Hematopoietic multipotent progenitor cell (in vitro differentiated cells): ENCODE measurements at regions not wholly inside any gene's neighbourhood (a gene's known extent, or its start where the extent isn't known, plus 50 kb on each side); places are given as distances from the start of the nearest gene placed in this dataset. TPM values are rescaled to one million over a fixed set of nuclear protein-coding genes. Genes with fewer than 3 reads are reported as not detected.

ENCODE experiments used
- DNase-seq, 3 donors: peaks; one replicate each; pipeline ENCODE4 v3.0.0-alpha.2; 2011 to 2015; ENCODE audit warnings: low read depth in 2 of 3, low spot score in 2 of 3
- small RNA-seq: library from RNA; depleted of rRNA; stranded (forward); fragments of <200 nt; gene quantifications from one replicate; pipeline ENCODE3, GENCODE V24; 2012

GRCh38 chr10:31261511-31262311 lies 57.3 kb upstream of the ZEB1 start:
- no peak for DNase-seq

- no peak for DNase-seq
Observed at GRCh38 chr10:31262672-31263071, 56.3 kb upstream of the ZEB1 start.

DNA sequence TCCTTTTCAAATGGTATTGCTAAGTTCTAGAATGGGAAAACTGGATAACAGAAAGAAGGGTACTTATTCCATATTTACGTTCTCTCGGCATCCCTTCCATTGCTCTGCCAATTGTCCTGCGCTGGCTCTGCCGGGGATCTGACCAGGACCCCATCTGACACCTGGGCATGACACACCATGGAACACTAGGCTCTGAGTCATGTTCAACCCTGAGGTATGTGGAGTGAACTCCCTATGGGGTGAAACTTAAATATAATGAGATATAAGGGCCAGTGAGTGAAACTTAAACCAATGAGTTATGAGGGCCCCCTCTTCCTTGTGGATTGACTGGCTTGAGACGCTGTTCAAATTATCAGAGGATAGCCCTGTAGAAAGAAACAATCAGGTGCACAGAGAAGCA lies 55.1 kb upstream of the ZEB1 start:
- DNase-seq = no peak

DNA sequence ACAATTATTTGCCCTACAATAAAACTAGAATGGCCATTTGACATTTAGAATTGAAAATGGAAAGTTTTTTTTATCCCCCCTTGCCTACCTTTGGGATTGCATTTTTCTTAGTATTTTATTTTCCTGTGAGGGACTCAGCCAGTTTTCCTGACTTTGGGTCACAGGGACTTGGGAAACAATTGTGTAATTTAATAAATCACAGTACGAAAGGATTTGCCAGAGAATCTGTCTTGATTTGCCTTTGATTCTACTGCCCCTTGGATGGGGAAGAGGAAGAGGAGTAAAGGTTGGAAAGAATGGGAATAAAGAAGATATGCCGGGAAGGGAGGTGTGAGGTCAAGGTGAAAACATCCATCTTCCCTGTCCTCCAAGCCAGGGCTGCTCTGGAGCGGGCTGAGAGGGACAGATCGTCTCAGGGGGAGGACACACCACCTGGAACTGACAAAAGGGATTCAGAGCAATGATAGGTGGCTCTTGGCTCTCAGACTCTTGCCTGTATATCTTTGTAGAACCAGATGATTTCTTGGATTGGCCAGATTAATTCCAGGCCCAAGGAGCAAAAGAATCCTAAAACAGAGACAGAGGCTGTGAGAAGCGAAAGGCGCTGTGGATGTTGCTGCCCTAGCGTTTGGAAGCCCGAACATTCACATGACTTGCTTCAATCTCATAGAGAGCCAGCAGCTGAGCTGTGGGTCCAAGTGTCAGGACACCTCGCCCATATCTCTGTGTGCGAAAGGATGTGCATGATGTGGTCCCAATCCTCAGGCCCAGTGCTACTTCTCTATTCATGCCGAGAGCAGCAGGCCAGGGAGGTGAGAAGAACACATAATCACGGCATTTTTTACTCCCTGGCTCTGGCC lies 50.3 kb upstream of the ZEB1 start:
- no peak for DNase-seq

Small RNA genes lying in the stretch of these regions (small RNA-seq; reads per million reads assigned to genes)
- gene RNA5SP309 = not detected
